Osteocyte (in vitro differentiated cells): ENCODE measurements at regions not wholly inside any gene's neighbourhood (a gene's known extent, or its start where the extent isn't known, plus 50 kb on each side); places are given as distances from the start of the nearest gene placed in this dataset.

Experiments
- DNase-seq: peaks from one replicate; pipeline ENCODE4 v3.0.0; 2021; ENCODE audit warnings: mixed read lengths; ENCODE audit not compliant: unreplicated experiment; ENCODE audit errors: extremely low spot score
- H3K27ac Mint-ChIP-seq: one replicate; pipeline ENCODE4 v1.8.0; 2021; ENCODE audit warnings: mild to moderate bottlenecking, mixed read lengths; ENCODE audit not compliant: unreplicated experiment
- H3K27me3 Mint-ChIP-seq: one replicate; pipeline ENCODE4 v1.8.0; 2021; ENCODE audit warnings: mixed read lengths; ENCODE audit not compliant: unreplicated experiment
- H3K36me3 Mint-ChIP-seq: one replicate; pipeline ENCODE4 v1.8.0; 2021; ENCODE audit warnings: mixed read lengths; ENCODE audit not compliant: unreplicated experiment
- H3K4me1 Mint-ChIP-seq: one replicate; pipeline ENCODE4 v1.8.0; 2021; ENCODE audit warnings: mixed read lengths; ENCODE audit not compliant: unreplicated experiment
- H3K4me3 Mint-ChIP-seq: one replicate; pipeline ENCODE4 v1.8.0; 2021; ENCODE audit warnings: mild to moderate bottlenecking, moderate library complexity, mixed read lengths; ENCODE audit not compliant: unreplicated experiment
- H3K9me3 Mint-ChIP-seq: one replicate; pipeline ENCODE4 v1.8.0; 2021; ENCODE audit warnings: mixed read lengths; ENCODE audit not compliant: unreplicated experiment
- CTCF ChIP-seq: fragments of 200-600 bp; sonication (generic); IDR thresholded peaks from 2 replicates; pipeline ENCODE4 v1.5.0; 2021; ENCODE audit warnings: antibody characterized with exemption, mild to moderate bottlenecking, moderate library complexity

- H3K4me1 Mint-ChIP-seq = peaks cover 23% of the 10 kb centered on the region
- DNase-seq = no peak
- H3K27me3 Mint-ChIP-seq = no peaks in the 10 kb centered on the region
- H3K36me3 Mint-ChIP-seq = no peaks in the 10 kb centered on the region
- H3K9me3 Mint-ChIP-seq = no peaks in the 10 kb centered on the region
- H3K27ac Mint-ChIP-seq = no peak overlapping the region
- no peak for TF ChIP-seq CTCF
- H3K4me3 Mint-ChIP-seq = no peak overlapping the region
Observed at GRCh38 chr1:232531291-232531690, 98.6 kb downstream of the SIPA1L2 start.

GRCh38 chr1:232529747-232530146 is 100.2 kb downstream of the SIPA1L2 start:
- TF ChIP-seq CTCF = no peak
- Mint-ChIP-seq H3K4me1 (peaks cover 23% of the 10 kb centered on the region), H3K27me3 (no peaks in the 10 kb centered on the region), H3K36me3 (no peaks in the 10 kb centered on the region), H3K27ac (no peak overlapping the region), H3K4me3 (no peak overlapping the region), H3K9me3 (no peaks in the 10 kb centered on the region)
- no peak for DNase-seq

GRCh38 chr1:232528472-232529089 is 101.4 kb downstream of the SIPA1L2 start:
- no peaks in the 10 kb centered on the region for H3K27me3 Mint-ChIP-seq
- no peaks in the 10 kb centered on the region for H3K9me3 Mint-ChIP-seq
- H3K4me1 Mint-ChIP-seq = peaks cover 29% of the 10 kb centered on the region
- no peaks in the 10 kb centered on the region for H3K36me3 Mint-ChIP-seq
- no peak overlapping the region for H3K27ac Mint-ChIP-seq
- no peak for TF ChIP-seq CTCF
- H3K4me3 Mint-ChIP-seq = no peak overlapping the region
- no peak for DNase-seq

- Mint-ChIP-seq H3K9me3 (no peaks in the 10 kb centered on the region), H3K27ac (no peak overlapping the region)
Observed at GRCh38 chr1:232524056-232524455, 105.9 kb downstream of the SIPA1L2 start.

GRCh38 chr1:232522189-232522588 is 107.7 kb downstream of the SIPA1L2 start:
- TF ChIP-seq CTCF = no peak
- no peak overlapping the region for H3K27ac Mint-ChIP-seq
- H3K4me1 Mint-ChIP-seq = peaks cover 19% of the 10 kb centered on the region
- no peaks in the 10 kb centered on the region for H3K36me3 Mint-ChIP-seq
- H3K4me3 Mint-ChIP-seq = no peak overlapping the region
- DNase-seq = no peak
- H3K27me3 Mint-ChIP-seq = no peaks in the 10 kb centered on the region
- H3K9me3 Mint-ChIP-seq = no peaks in the 10 kb centered on the region

More at GRCh38 chr1:232524056-232524455, 105.9 kb downstream of the SIPA1L2 start:
- TF ChIP-seq CTCF = no peak
- Mint-ChIP-seq H3K27me3 (no peaks in the 10 kb centered on the region), H3K4me3 (no peak overlapping the region), H3K36me3 (no peaks in the 10 kb centered on the region), H3K4me1 (peaks cover 22% of the 10 kb centered on the region)
- DNase-seq = no peak
